SK-N-SH (cell line): ENCODE measurements at regions not wholly inside any gene's neighbourhood (a gene's known extent, or its start where the extent isn't known, plus 50 kb on each side); places are given as distances from the start of the nearest gene placed in this dataset.

Experiments
- CTCF ChIA-PET: fragments of 300-600, 350-600 bp; formaldehyde crosslinking; extraction: SDS; loops from one replicate; lab custom pipeline; 2021; lab: Yijun Ruan, JAX
- POLR2A ChIA-PET: fragments of 350-600 bp; sonication (Branson Sonifier 250); formaldehyde crosslinking; extraction: SDS; loops from one replicate; lab custom pipeline; 2020; ENCODE audit warnings: antibody characterized with exemption, inconsistent platforms; lab: Yijun Ruan, JAX
- DNase-seq: peaks from one replicate; pipeline ENCODE4 v3.0.0; 2012
- H2AFZ ChIP-seq: fragments of 200-600 bp; sonication (generic); 2 replicates; pipeline ENCODE4 v1.8.1; 2016; ENCODE audit warnings: antibody characterized with exemption, mild to moderate bottlenecking, low read depth
- H3F3A ChIP-seq: fragments of 200-600 bp; sonication (generic); replicated peaks from 2 replicates; pipeline ENCODE3; 2016; ENCODE audit warnings: antibody characterized with exemption, mild to moderate bottlenecking; ENCODE audit not compliant: insufficient read depth
- H3K27ac ChIP-seq, 2 experiments: fragments of 200-500 bp in 1 of 2; fragments of 200-600 bp in 1 of 2; sonication (Bioruptor generic) in 1 of 2; sonication (generic), shearing (Covaris generic) in 1 of 2; 2 replicates each; pipeline versions ENCODE4 v1.5.1 to v1.6.1; 2014 to 2016; ENCODE audit warnings: low read depth in 2 of 2, inconsistent platforms in 1 of 2, low read length in 1 of 2, mild to moderate bottlenecking in 1 of 2, mixed read lengths in 1 of 2
- H3K27me3 ChIP-seq: fragments of 200-600 bp; sonication (generic), shearing (Covaris generic); 2 replicates; pipeline ENCODE4 v1.6.1; 2016; ENCODE audit warnings: mixed run types; ENCODE audit not compliant: insufficient read depth
- H3K36me3 ChIP-seq, 2 experiments: fragments of 200-500 bp in 1 of 2; fragments of 200-600 bp in 1 of 2; sonication (Bioruptor generic) in 1 of 2; sonication (generic) in 1 of 2; replicated peaks in 1 of 2; 2 replicates each; pipeline versions ENCODE3 to v1.5.1; 2014 to 2016; ENCODE audit warnings: low read length in 1 of 2, mild to moderate bottlenecking in 1 of 2; ENCODE audit not compliant: insufficient read depth in 2 of 2, control insufficient read depth in 1 of 2
- H3K4me1 ChIP-seq, 2 experiments: fragments of 200-500 bp in 1 of 2; fragments of 200-600 bp in 1 of 2; sonication (Bioruptor generic) in 1 of 2; sonication (generic), shearing (Covaris generic) in 1 of 2; 2 replicates each; pipeline versions ENCODE4 v1.5.1 to v1.6.1; 2014 to 2016; ENCODE audit warnings: low read depth in 1 of 2, low read length in 1 of 2, mixed run types in 1 of 2; ENCODE audit not compliant: insufficient read depth in 2 of 2, control insufficient read depth in 1 of 2
- H3K4me2 ChIP-seq: fragments of 200-600 bp; sonication (generic), shearing (Covaris generic); 2 replicates; pipeline ENCODE4 v1.6.1; 2017; ENCODE audit warnings: mixed run types
- H3K4me3 ChIP-seq, 2 experiments: fragments of 200-500 bp in 1 of 2; fragments of 200-600 bp in 1 of 2; sonication (Bioruptor generic) in 1 of 2; sonication (generic), shearing (Covaris generic) in 1 of 2; 2 replicates each; pipeline versions ENCODE4 v1.5.1 to v1.8.1; 2014 to 2016; ENCODE audit warnings: low read depth in 2 of 2, inconsistent platforms in 1 of 2, low read length in 1 of 2, mild to moderate bottlenecking in 1 of 2, mixed read lengths in 1 of 2, moderate library complexity in 1 of 2
- H3K79me2 ChIP-seq: fragments of 200-600 bp; sonication (generic); 2 replicates; pipeline ENCODE4 v1.8.1; 2017; ENCODE audit warnings: mild to moderate bottlenecking; ENCODE audit not compliant: insufficient read depth
- H3K9ac ChIP-seq: fragments of 200-600 bp; sonication (generic); 2 replicates; pipeline ENCODE4 v1.6.1; 2017; ENCODE audit warnings: mixed run types
- H3K9me2 ChIP-seq: fragments of 200-600 bp; sonication (generic); 2 replicates; pipeline ENCODE4 v1.6.1; 2017; ENCODE audit warnings: mixed run types
- H3K9me3 ChIP-seq: fragments of 200-600 bp; sonication (generic); 2 replicates; pipeline ENCODE4 v1.6.1; 2017; ENCODE audit warnings: mixed run types, mild to moderate bottlenecking, moderate library complexity
- H4K20me1 ChIP-seq: fragments of 200-600 bp; sonication (generic); 2 replicates; pipeline ENCODE4 v1.6.1; 2017; ENCODE audit warnings: mild to moderate bottlenecking, mixed run types; ENCODE audit not compliant: insufficient read depth
- FOXJ3 ChIP-seq: sonication (generic); formaldehyde crosslinking; IDR thresholded peaks from 2 replicates; pipeline ENCODE4 v1.5.1; 2020; ENCODE audit warnings: mild to moderate bottlenecking, missing genetic modification reagents
- RAD21 ChIP-seq: IDR thresholded peaks from 2 replicates; pipeline ENCODE4 v1.6.1; 2012; ENCODE audit warnings: mild to moderate bottlenecking, low read length
- RXRA ChIP-seq: IDR thresholded peaks from 2 replicates; pipeline ENCODE4 v1.4.0; 2012; ENCODE audit warnings: low read depth, mild to moderate bottlenecking, borderline replicate concordance
- SIN3A ChIP-seq: IDR thresholded peaks from 2 replicates; pipeline ENCODE4 v1.6.1; 2012; ENCODE audit warnings: low read depth, mild to moderate bottlenecking, low read length, moderate library complexity, borderline replicate concordance
- SMC3 ChIP-seq: IDR thresholded peaks from 2 replicates; pipeline ENCODE4 v1.6.1; 2012; ENCODE audit warnings: low read depth, low read length, improper control_type of control experiment
- YY1 ChIP-seq: IDR thresholded peaks from 2 replicates; pipeline ENCODE4 v1.4.0; 2012; ENCODE audit warnings: low read depth, mild to moderate bottlenecking
- WGBS: methylation state at CpG from one replicate; pipeline ENCODE4 v1.1.6; 2017; ENCODE audit warnings: low lambda C conversion rate; 5-methylcytosine and 5-hydroxymethylcytosine counted together
- TF ChIP-seq, protein P1 (sequence below): fragments of 200-600 bp; sonication (generic); IDR thresholded peaks from 2 replicates; pipeline ENCODE4 v1.6.1; 2017; ENCODE audit warnings: antibody characterized with exemption, mild to moderate bottlenecking, moderate library complexity
- TF ChIP-seq, protein P2 (sequence below): IDR thresholded peaks from 2 replicates; pipeline ENCODE4 v1.4.0; 2012; ENCODE audit warnings: low read depth, borderline replicate concordance
- TF ChIP-seq, protein P3 (sequence below): fragments of 150-350 bp; IDR thresholded peaks from 2 replicates; pipeline ENCODE4 v1.6.1; 2017; ENCODE audit warnings: antibody characterized with exemption, low read length, low read depth, borderline replicate concordance

DNA sequence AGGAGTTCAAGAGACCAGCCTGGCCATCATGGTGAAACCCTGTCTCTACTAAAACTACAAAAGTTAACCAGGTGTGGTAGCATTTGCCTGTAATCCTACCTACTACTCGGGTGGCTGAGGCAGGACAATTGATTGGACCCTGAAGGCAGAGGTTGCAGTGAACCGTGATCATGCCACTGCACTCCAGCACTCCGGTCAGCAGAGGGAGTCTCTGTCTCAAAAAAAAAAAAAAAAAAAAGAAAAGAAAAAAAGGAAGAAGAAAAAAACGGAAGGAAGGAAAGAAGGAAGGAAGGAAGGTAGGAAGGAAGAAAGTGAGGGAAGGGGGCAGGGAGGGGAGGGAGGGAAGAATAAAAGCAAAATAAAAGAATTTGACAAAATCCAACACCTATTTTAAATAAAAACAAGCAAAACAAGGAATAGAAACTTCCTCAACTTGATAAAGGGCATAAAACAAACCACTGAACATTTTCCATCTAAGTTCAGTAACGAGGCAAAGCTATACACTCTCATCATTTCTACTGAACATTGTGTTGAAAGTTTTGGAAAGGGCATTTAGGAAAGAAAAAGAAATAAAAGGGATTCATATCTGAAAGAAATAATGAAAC, 411.6 kb upstream of the SLITRK5 start:
- DNase-seq: peak; percentile 2
- H3K9me2 ChIP-seq: no peaks in the 10 kb centered on the region
- ChIA-PET CTCF (interaction anchor here (0.8 to 1.1 kb wide), 3 partner anchors 12 to 119 kb away, joined by 3 to 4 read pairs (median 3); no protein-coding TSS in a partner anchor), POLR2A (no interaction called here)
- H3K9me3 ChIP-seq: no peaks in the 10 kb centered on the region
- TF ChIP-seq RXRA: no peak
- peak; percentile 31 for TF ChIP-seq RAD21
- TF ChIP-seq, protein P1, sequence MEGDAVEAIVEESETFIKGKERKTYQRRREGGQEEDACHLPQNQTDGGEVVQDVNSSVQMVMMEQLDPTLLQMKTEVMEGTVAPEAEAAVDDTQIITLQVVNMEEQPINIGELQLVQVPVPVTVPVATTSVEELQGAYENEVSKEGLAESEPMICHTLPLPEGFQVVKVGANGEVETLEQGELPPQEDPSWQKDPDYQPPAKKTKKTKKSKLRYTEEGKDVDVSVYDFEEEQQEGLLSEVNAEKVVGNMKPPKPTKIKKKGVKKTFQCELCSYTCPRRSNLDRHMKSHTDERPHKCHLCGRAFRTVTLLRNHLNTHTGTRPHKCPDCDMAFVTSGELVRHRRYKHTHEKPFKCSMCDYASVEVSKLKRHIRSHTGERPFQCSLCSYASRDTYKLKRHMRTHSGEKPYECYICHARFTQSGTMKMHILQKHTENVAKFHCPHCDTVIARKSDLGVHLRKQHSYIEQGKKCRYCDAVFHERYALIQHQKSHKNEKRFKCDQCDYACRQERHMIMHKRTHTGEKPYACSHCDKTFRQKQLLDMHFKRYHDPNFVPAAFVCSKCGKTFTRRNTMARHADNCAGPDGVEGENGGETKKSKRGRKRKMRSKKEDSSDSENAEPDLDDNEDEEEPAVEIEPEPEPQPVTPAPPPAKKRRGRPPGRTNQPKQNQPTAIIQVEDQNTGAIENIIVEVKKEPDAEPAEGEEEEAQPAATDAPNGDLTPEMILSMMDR: peak; percentile 59
- peak; percentile 29; the same call in 1 of the 2 replicates for TF ChIP-seq SMC3
- no peaks in the 10 kb centered on the region for H3K79me2 ChIP-seq
- no peak overlapping the region for H3K27ac ChIP-seq
- no peaks in the 10 kb centered on the region for H3K4me1 ChIP-seq
- H3K36me3 ChIP-seq: no peaks in the 10 kb centered on the region
- H2AFZ ChIP-seq: no peak overlapping the region
- H4K20me1 ChIP-seq: no peaks in the 10 kb centered on the region
- H3K4me2 ChIP-seq: no peak overlapping the region
- no peak overlapping the region for H3K9ac ChIP-seq
- 2% methylated on average over 5 of the region's 5 CpGs for WGBS
- H3K27me3 ChIP-seq: no peaks in the 10 kb centered on the region
- H3K4me3 ChIP-seq: no peak overlapping the region
- H3F3A ChIP-seq: no peaks in the 10 kb centered on the region

DNA sequence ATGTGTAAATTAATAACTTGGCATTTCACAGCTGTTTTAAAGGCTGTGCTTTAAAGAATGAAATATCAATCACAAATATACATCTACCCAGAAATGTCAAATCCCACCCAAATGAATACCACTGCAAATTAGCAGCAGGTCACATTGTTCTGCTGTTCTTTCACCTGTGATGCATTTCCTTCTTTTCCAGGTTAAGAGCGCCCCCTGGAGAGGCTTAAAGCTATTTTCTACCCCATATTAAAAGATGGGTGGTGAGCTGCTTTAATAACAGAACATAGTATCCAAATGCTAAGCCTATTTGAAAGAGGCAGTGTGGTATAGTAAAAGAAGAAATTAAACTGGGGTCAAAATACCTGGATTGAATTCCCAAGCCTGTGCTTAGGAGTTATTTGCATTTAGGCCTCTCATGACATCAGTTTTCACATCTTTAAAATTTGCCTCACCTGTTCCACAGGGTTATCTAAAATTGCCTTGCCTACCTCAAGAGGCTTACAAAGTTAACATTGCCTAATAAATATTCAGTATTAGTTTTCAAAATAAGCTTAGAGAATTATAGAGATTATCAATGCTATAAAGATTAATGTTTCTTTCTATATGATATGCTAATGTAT, 396.9 kb upstream of the SLITRK5 start:
- Histone ChIP-seq H2AFZ (no peak overlapping the region), H3K79me2 (no peaks in the 10 kb centered on the region), H3K4me1 (no peaks in the 10 kb centered on the region), H4K20me1 (no peaks in the 10 kb centered on the region), H3K27ac (no peak overlapping the region), H3K9ac (no peak overlapping the region), H3K4me2 (no peak overlapping the region), H3K27me3 (no peaks in the 10 kb centered on the region), H3K9me2 (no peaks in the 10 kb centered on the region), H3K9me3 (no peaks in the 10 kb centered on the region), H3K4me3 (no peak overlapping the region; a peak in 1 of 4 replicates), H3K36me3 (no peaks in the 10 kb centered on the region), H3F3A (no peaks in the 10 kb centered on the region)
- DNase-seq: peak; percentile 25
- ChIA-PET CTCF (interaction anchor here (0.6 to 3.7 kb wide), 26 partner anchors 9 to 708 kb away, joined by 3 to 58 read pairs (median 4); no protein-coding TSS in a partner anchor), POLR2A (no interaction called here)
- WGBS: 0% methylated on average over 1 of the region's 1 CpG
- TF ChIP-seq, protein P2, sequence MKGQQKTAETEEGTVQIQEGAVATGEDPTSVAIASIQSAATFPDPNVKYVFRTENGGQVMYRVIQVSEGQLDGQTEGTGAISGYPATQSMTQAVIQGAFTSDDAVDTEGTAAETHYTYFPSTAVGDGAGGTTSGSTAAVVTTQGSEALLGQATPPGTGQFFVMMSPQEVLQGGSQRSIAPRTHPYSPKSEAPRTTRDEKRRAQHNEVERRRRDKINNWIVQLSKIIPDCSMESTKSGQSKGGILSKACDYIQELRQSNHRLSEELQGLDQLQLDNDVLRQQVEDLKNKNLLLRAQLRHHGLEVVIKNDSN: no peak
- TF ChIP-seq FOXJ3: no peak
- TF ChIP-seq, protein P3, sequence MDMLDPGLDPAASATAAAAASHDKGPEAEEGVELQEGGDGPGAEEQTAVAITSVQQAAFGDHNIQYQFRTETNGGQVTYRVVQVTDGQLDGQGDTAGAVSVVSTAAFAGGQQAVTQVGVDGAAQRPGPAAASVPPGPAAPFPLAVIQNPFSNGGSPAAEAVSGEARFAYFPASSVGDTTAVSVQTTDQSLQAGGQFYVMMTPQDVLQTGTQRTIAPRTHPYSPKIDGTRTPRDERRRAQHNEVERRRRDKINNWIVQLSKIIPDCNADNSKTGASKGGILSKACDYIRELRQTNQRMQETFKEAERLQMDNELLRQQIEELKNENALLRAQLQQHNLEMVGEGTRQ: no peak
- TF ChIP-seq, protein P1: peak; percentile 88
- TF ChIP-seq RAD21: peak; percentile 70
- TF ChIP-seq SIN3A: no peak
- no peak for TF ChIP-seq YY1
- TF ChIP-seq SMC3: peak; percentile 52
